ENCODE measurements at regions not wholly inside any gene's neighbourhood (a gene's known extent, or its start where the extent isn't known, plus 50 kb on each side); places are given as distances from the start of the nearest gene placed in this dataset.

DNA sequence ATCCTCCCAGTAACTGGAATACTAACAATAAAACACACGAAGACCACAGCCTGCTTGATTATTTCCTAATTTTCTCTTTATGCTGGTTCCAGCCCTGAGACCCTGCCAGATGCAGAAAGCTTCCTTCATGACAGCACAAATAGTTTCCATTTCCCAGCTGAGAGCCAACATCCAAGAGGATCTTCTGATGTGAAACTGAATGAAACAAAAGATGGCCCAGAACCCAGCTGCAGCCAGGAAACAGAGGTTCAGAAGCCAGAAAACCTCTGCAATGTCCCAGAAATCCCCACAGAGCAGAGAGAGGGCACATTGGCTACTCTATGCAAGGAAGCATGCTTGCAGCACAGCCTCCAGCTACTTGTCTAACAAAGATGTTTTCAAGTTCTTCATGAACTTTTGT, 61.8 kb upstream of the PLEKHG1 start:
- no peak for DNase-seq
- Histone ChIP-seq H3K79me2 (ENCODE audit: control insufficient read depth, insufficient read depth, low read length, poor library complexity) (no peaks in the 10 kb centered on the region), H3K23ac (ENCODE audit: low read length) (no peak overlapping the region)

DNA sequence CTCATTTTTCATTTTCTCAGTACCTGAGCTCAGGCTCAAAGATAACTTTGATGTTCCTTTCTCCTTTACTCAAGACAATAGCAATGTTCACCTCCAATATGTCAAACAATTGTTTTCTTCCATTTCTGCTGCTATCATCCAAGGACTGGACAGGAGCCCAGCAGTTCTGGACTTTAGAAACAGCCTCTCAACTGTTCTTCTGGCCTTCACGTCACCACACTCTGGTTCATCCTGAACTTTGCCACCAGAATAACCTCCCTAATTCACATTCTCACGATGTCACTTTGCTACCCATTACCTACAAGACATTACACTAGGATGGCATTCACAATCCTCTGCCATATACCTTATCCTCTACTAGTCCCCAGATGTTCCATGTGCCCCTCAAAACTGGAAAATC, 60.6 kb upstream of the PLEKHG1 start:
- Histone ChIP-seq H3K4me2 (ENCODE audit: low read length) (no peak overlapping the region), H3K9ac (ENCODE audit: low read length) (no peak overlapping the region), H4K91ac (ENCODE audit: low read depth, low read length) (no peak overlapping the region), H2AK5ac (ENCODE audit: low read length) (no peak overlapping the region), H2AFZ (ENCODE audit: insufficient read depth, low read length, poor library complexity) (no peak overlapping the region), H3K4me3 (ENCODE audit: low read depth, low read length) (no peak overlapping the region), H3K79me2 (ENCODE audit: control insufficient read depth, insufficient read depth, low read length, poor library complexity) (no peaks in the 10 kb centered on the region), H2BK12ac (ENCODE audit: low read length) (no peak overlapping the region), H3K27ac (ENCODE audit: low read depth, low read length) (no peak overlapping the region), H3K79me1 (ENCODE audit: low read length) (no peaks in the 10 kb centered on the region), H3K14ac (ENCODE audit: low read length) (no peak overlapping the region), H2BK5ac (ENCODE audit: low read depth, low read length, poor library complexity) (no peak overlapping the region), H3K23ac (ENCODE audit: low read length) (no peak overlapping the region), H3K27me3 (ENCODE audit: insufficient read depth, low read length) (no peaks in the 10 kb centered on the region), H4K8ac (ENCODE audit: low read depth, low read length) (no peak overlapping the region), H3K4ac (ENCODE audit: low read depth, low read length) (no peak overlapping the region), H4K12ac (ENCODE audit: low read depth, low read length) (no peak overlapping the region), H3K36me3 (ENCODE audit: control insufficient read depth in 1 of 2, insufficient read depth in 2 of 2, low read length in 2 of 2) (no peaks in the 10 kb centered on the region), H3K9me3 (ENCODE audit: insufficient read depth, low read depth, low read length) (no peaks in the 10 kb centered on the region), H3K4me1 (ENCODE audit: control insufficient read depth in 1 of 2, insufficient read depth in 2 of 2, low read length in 2 of 2) (no peaks in the 10 kb centered on the region), H2BK120ac (ENCODE audit: insufficient read depth, low read length, poor library complexity) (no peak overlapping the region), H3K18ac (ENCODE audit: low read length) (no peak overlapping the region)
- no peak for DNase-seq
- no CpG with 5 or more reads among the region's 2 CpGs for WGBS (ENCODE audit: extremely low coverage, insufficient coverage, insufficient read length)

More for the DNA sequence above, 61.8 kb upstream of the PLEKHG1 start:
- H4K91ac ChIP-seq (ENCODE audit: low read depth, low read length): no peak overlapping the region
- H3K79me1 ChIP-seq (ENCODE audit: low read length): no peaks in the 10 kb centered on the region
- no peak overlapping the region for H3K9ac ChIP-seq (ENCODE audit: low read length)
- H3K4me2 ChIP-seq (ENCODE audit: low read length): no peak overlapping the region
- no peak overlapping the region for H4K12ac ChIP-seq (ENCODE audit: low read depth, low read length)
- no peak overlapping the region for H2BK12ac ChIP-seq (ENCODE audit: low read length)
- no peak overlapping the region for H3K14ac ChIP-seq (ENCODE audit: low read length)
- whole genome bisulfite sequencing (ENCODE audit: extremely low coverage, insufficient coverage, insufficient read length): no CpG with 5 or more reads among the region's 1 CpG
- H3K4me1 ChIP-seq (ENCODE audit: control insufficient read depth in 1 of 2, insufficient read depth in 2 of 2, low read length in 2 of 2): no peaks in the 10 kb centered on the region
- no peak overlapping the region for H2AFZ ChIP-seq (ENCODE audit: insufficient read depth, low read length, poor library complexity)
- H3K36me3 ChIP-seq (ENCODE audit: control insufficient read depth in 1 of 2, insufficient read depth in 2 of 2, low read length in 2 of 2): no peaks in the 10 kb centered on the region
- no peak overlapping the region for H2BK5ac ChIP-seq (ENCODE audit: low read depth, low read length, poor library complexity)
- no peaks in the 10 kb centered on the region for H3K27me3 ChIP-seq (ENCODE audit: insufficient read depth, low read length)
- no peak overlapping the region for H2BK120ac ChIP-seq (ENCODE audit: insufficient read depth, low read length, poor library complexity)
- H4K8ac ChIP-seq (ENCODE audit: low read depth, low read length): no peak overlapping the region
- no peak overlapping the region for H2AK5ac ChIP-seq (ENCODE audit: low read length)
- H3K18ac ChIP-seq (ENCODE audit: low read length): no peak overlapping the region
- no peak overlapping the region for H3K27ac ChIP-seq (ENCODE audit: low read depth, low read length)
- no peak overlapping the region for H3K4ac ChIP-seq (ENCODE audit: low read depth, low read length)
- no peaks in the 10 kb centered on the region for H3K9me3 ChIP-seq (ENCODE audit: insufficient read depth, low read depth, low read length)
- H3K4me3 ChIP-seq (ENCODE audit: low read depth, low read length): no peak overlapping the region

- H3K79me2 ChIP-seq (ENCODE audit: control insufficient read depth, insufficient read depth, low read length, poor library complexity): no peaks in the 10 kb centered on the region
- H3K79me1 ChIP-seq (ENCODE audit: low read length): no peaks in the 10 kb centered on the region
- no CpG with 5 or more reads among the region's 2 CpGs for WGBS (ENCODE audit: extremely low coverage, insufficient coverage, insufficient read length)
These were observed 60.1 kb upstream of the PLEKHG1 start for GRCh38 chr6:150539568-150539967.

DNA sequence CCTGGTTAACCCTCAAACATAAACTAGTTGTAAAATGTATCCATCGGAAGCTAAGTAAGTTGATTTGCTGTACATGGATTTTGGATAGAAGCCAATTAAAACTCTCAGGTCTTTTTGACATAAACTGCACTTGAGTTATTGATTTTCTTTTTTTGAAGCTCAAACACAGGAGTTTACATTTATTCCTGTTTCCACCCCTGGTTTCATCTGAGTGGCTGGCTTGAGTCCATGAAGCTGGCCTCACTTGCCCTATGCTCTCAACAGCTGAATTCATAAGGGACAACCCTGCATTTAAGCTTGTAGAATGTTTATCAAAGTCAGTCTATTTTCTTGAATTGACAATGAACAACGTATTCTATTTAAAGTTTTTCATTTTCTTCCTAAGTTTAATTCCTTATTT, 58.1 kb upstream of the PLEKHG1 start:
- WGBS (ENCODE audit: extremely low coverage, insufficient coverage, insufficient read length): no CpG with 5 or more reads among the region's 2 CpGs
- H2AFZ ChIP-seq (ENCODE audit: insufficient read depth, low read length, poor library complexity): no peak overlapping the region

More at GRCh38 chr6:150539568-150539967, 60.1 kb upstream of the PLEKHG1 start:
- Histone ChIP-seq H3K14ac (ENCODE audit: low read length) (no peak overlapping the region), H4K8ac (ENCODE audit: low read depth, low read length) (no peak overlapping the region), H2BK120ac (ENCODE audit: insufficient read depth, low read length, poor library complexity) (no peak overlapping the region), H3K27me3 (ENCODE audit: insufficient read depth, low read length) (no peaks in the 10 kb centered on the region), H3K36me3 (ENCODE audit: control insufficient read depth in 1 of 2, insufficient read depth in 2 of 2, low read length in 2 of 2) (no peaks in the 10 kb centered on the region), H3K9me3 (ENCODE audit: insufficient read depth, low read depth, low read length) (no peaks in the 10 kb centered on the region), H2BK12ac (ENCODE audit: low read length) (no peak overlapping the region), H3K4ac (ENCODE audit: low read depth, low read length) (no peak overlapping the region), H2AK5ac (ENCODE audit: low read length) (no peak overlapping the region), H3K18ac (ENCODE audit: low read length) (no peak overlapping the region), H3K4me2 (ENCODE audit: low read length) (no peak overlapping the region), H3K4me3 (ENCODE audit: low read depth, low read length) (no peak overlapping the region), H2AFZ (ENCODE audit: insufficient read depth, low read length, poor library complexity) (no peak overlapping the region), H3K9ac (ENCODE audit: low read length) (no peak overlapping the region), H3K27ac (ENCODE audit: low read depth, low read length) (no peak overlapping the region), H4K12ac (ENCODE audit: low read depth, low read length) (no peak overlapping the region), H2BK5ac (ENCODE audit: low read depth, low read length, poor library complexity) (no peak overlapping the region), H3K23ac (ENCODE audit: low read length) (no peak overlapping the region), H3K4me1 (ENCODE audit: control insufficient read depth in 1 of 2, insufficient read depth in 2 of 2, low read length in 2 of 2) (no peaks in the 10 kb centered on the region), H4K91ac (ENCODE audit: low read depth, low read length) (no peak overlapping the region)
- DNase-seq: no peak

More for the DNA sequence above, 58.1 kb upstream of the PLEKHG1 start:
- no peak overlapping the region for H3K27ac ChIP-seq (ENCODE audit: low read depth, low read length)
- no peaks in the 10 kb centered on the region for H3K9me3 ChIP-seq (ENCODE audit: insufficient read depth, low read depth, low read length)
- H2BK5ac ChIP-seq (ENCODE audit: low read depth, low read length, poor library complexity): no peak overlapping the region
- no peak overlapping the region for H2BK12ac ChIP-seq (ENCODE audit: low read length)
- no peak overlapping the region for H3K4me2 ChIP-seq (ENCODE audit: low read length)
- H3K27me3 ChIP-seq (ENCODE audit: insufficient read depth, low read length): no peaks in the 10 kb centered on the region
- H3K79me2 ChIP-seq (ENCODE audit: control insufficient read depth, insufficient read depth, low read length, poor library complexity): no peaks in the 10 kb centered on the region
- H3K4me3 ChIP-seq (ENCODE audit: low read depth, low read length): no peak overlapping the region
- no peak overlapping the region for H2AK5ac ChIP-seq (ENCODE audit: low read length)
- H3K79me1 ChIP-seq (ENCODE audit: low read length): no peaks in the 10 kb centered on the region
- no peaks in the 10 kb centered on the region for H3K36me3 ChIP-seq (ENCODE audit: control insufficient read depth in 1 of 2, insufficient read depth in 2 of 2, low read length in 2 of 2)
- H4K91ac ChIP-seq (ENCODE audit: low read depth, low read length): no peak overlapping the region
- H3K9ac ChIP-seq (ENCODE audit: low read length): no peak overlapping the region
- H3K18ac ChIP-seq (ENCODE audit: low read length): no peak overlapping the region
- H3K23ac ChIP-seq (ENCODE audit: low read length): no peak overlapping the region
- DNase-seq: no peak
- H4K8ac ChIP-seq (ENCODE audit: low read depth, low read length): no peak overlapping the region
- no peaks in the 10 kb centered on the region for H3K4me1 ChIP-seq (ENCODE audit: control insufficient read depth in 1 of 2, insufficient read depth in 2 of 2, low read length in 2 of 2)
- no peak overlapping the region for H3K4ac ChIP-seq (ENCODE audit: low read depth, low read length)
- no peak overlapping the region for H3K14ac ChIP-seq (ENCODE audit: low read length)
- no peak overlapping the region for H4K12ac ChIP-seq (ENCODE audit: low read depth, low read length)
- H2BK120ac ChIP-seq (ENCODE audit: insufficient read depth, low read length, poor library complexity): no peak overlapping the region

All from trophoblast cell (in vitro differentiated cells and primary cell).